Ecto neural progenitor cell (in vitro differentiated cells): ENCODE measurements at regions not wholly inside any gene's neighbourhood (a gene's known extent, or its start where the extent isn't known, plus 50 kb on each side); places are given as distances from the start of the nearest gene placed in this dataset.
"Not testable (repeated sequence)": the region's sequence is repeated elsewhere in the genome, so short reads cannot be mapped to it uniquely, and the experiment has no call there.

Source experiments
- DNase-seq: peaks from one replicate; pipeline ENCODE4 v3.0.0-alpha.2; 2018; ENCODE audit warnings: low spot score

DNA sequence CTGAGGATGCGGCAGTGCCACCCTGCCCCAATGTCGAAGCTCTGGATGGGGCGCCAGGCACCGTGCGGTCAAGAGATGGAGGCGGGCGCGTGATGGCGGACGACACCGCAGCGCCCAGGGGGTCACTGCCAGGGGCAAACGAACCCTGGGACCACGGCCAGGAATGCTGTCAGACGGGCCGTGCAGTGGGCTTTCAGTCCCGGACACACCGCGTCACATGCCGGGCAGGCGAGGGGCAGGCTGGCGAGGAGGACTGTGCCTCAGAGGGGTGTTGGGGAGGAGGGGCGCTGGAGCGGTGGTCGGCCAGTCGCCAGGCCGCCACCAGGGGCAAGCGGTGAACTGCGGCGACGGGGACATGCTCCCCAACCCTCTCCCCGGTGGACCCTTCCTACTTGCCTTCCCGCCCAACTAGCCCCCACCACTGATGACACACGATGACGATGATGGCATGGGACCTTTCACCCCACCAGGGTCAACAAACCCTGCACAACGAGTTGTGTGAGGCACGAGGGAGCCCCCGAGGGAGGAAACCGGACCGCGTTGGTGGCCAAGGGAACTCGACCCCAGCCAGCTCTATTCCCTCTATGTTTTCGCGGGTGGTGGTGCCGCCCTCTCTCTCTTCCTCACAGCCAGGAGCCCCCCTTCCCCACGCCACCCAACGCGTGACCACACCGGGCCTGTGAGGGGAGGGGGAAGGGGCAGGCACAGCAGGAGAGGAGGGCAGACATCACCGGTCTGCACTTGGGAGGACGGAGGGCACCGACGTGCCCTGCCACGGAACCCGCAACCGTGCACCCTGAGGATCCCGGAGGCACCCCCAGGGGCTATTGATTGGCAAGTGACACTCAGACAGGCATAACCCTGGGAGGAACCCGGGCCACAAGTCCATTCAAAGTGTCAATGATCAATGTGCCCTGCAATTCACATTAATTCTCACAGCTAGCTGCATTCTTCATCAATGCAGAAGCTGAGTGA lies 1960.9 kb upstream of the DEFB115 start:
- no peak for DNase-seq

DNA sequence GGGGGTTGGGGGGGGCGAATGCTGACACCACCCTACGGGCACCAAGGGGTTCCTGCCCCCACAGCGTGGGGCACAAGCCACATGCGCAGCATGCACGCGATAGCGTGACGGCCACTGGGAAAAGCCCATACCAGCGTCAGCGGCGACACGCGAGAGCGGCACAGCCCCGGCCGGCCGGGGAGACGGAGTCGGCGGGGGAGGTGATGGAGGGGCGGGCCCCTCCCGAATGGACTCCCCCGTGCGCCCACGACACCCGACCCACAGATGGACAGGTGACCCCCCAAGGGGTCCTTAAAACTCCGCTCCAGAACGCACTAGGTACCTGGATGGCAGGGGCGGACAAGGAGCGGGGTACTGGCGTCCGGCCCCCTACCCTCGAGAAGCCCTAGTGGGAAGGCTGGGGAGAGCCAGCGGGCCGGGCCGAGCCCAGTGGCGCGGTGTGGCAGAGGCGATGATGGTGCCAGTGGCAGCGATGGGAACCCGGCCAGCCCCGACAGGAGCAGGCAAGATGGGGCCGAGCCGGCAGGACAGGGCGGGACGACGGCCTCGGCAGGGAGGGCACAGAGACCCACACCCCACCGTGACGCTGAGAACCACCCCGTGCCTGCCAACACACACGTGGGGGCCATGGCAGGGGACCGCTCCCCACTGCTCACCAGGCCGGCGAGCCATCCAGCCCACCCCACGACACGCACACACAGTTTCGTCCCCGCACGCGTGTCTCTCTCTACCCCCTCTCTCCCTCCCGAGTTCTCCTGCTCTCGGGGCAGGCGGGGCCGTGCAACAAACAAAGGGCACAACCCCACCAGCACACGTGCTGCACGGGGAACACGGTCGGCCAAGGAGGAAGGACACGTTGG lies 1959.8 kb upstream of the DEFB115 start:
- DNase-seq, result no peak

DNA sequence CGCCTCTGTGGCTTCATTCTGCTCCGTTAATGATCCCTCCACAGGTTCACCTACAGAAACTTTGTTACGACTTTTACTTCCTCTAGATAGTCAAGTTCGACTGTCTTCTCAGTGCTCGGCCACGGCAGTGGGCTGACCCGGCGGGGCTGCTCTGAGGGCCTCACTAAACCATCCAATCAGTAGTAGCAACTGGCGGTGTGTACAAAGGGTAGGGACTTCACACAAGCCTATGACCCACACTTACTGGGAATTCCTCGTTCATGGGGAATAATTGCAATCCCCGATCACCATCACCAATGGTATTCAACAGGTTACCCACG lies 1959.2 kb upstream of the DEFB115 start:
- DNase-seq, result no peak

DNA sequence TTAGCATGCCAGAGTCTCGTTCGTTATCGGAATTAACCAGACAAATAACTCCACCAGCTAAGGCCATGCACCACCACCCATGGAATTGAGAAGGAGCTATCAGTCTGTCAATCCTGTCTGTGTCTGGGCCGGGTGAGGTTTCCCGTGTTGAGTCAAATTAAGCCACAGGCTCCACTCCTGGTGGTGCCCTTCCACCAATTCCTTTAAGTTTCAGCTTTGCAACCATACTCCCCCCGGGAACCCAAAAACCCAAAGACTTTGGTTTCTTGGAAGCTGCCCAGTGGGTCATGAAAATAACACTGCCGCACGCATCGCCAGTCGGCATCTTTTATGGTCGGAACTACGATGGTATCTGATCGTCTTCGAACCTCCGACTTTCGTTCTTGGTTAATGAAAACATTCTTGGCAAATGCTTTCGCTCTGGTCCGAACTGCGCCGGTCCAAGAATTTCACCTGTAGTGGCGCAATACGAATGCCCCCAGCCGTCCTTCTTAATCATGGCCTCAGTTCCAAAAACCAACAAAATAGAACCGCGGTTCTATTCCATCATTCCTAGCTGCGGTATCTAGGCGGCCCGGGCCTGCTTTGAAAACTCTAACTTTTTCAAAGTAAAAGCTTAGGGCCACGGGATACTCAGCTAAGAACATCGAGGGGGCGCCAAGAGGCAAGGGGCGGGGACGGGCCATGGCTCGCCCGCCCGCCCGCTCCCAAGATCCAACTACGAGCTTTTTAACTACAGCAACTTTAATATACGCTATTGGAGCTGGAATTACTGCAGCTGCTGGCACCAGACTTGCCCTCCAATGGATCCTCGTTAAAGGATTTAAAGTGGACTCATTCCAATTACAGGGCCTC lies 1958.5 kb upstream of the DEFB115 start:
- no peak for DNase-seq

DNA sequence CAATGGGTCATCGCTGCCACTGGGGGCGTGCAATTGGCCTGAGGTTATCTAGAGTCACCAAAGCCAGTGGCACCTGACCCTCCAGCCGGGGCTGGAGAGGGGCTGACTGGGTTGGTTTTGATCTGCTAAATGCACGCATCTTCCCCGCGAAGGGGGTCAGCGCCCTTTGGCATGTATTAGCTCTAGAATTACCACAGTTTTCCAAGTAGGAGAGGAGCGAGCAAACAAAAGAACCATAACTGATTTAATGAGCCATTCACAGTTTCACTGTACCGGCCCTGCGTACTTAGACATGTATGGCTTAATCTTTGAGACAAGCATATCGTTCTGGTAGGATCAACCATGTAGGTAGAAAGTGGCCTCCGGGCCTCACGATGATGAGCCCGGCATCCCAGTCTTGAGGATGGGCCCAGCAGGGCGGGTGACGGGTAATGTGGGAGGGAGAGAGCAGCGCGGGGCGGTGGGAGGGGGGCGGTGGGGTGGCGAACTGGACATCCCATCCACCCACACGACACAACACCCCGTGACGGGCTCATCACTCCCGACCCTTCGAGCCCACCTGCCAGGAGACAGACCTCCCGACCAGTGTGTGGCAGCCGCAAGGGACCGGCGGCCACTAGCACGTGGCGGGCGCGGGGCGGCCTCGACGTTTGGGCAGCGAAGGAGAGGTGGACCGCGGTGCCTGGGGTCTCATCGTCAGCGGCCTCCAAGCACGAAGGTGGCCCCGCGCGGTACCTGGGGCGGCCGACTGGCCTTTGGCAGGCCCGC lies 1957.5 kb upstream of the DEFB115 start:
- no peak for DNase-seq

DNA sequence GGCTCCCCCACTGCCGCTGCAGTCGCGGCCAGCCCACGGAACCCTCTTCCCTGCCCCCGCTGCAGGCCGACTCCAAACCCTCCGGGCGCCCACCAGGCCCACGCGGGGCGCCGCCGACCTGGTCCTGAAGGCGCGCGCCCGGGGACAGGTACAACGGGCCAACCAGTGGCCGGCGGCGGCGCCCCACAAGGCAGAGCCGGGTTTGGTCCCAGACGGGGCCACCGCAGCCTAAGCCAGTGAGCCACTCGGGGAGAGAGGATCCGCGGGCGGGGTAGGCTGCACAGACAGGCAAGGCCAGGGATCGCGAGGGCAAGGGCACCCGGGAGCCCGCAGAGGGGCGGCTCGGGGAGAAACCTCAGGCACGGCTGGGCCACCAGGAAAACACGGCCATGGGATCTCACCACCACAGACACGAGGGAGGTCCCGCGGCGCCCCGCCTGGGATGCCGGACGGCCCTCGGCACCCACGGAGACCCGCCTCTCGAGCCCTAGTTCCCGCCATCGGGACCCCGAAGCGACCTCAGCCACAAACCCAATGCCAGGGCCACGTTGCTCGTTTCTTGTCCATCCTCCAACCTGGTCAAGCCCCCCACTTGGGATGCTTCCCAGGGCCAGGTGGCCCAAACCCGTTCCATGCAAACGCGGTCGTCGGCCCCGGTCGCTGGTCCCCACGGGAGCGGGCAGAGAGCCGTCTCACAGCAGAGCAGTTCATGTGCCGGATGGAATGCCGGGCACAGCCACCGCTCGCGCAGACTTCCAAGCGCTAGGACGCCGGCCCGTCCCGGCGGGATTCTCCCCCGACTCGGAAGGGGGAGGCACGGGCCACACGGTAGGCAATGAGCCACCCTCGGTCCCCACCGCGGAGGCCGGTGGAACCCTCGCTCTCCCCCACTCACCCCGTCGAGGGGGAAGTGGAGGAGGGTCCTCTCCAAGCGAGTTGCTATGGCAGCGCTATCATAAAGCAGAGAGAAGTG lies 1956.6 kb upstream of the DEFB115 start:
- DNase-seq, result no peak

DNA sequence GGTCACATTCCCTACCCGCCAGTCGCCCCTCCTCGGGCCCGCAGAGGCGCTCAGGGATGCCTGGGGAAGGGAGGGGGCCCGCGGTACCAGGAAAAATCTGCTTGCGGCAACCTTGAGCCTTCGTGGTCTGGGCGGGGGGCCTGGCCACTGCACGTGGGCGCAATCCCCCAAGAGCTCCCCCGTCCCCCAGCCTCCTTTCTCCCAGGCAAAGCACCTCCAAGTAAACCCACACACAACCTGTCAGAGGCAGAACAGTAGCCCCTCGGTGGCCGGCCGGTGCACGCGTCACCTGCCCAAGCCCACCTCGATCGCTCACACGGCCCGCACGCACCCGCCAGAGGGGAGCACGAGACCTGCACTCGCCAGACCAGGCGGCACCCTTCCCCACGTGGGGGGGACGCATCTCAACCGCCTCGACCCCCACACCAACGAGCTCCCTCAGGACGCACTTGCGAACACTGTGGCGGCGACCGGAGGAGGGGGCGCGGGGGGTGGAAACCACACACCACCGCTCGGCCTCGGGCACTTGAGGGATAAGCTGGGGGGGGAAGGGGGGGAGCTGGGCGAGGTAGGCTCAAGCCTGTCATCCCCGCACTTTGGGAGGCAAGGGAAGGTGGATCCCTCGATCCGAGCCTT lies 1955.7 kb upstream of the DEFB115 start:
- DNase-seq, result no peak

DNA sequence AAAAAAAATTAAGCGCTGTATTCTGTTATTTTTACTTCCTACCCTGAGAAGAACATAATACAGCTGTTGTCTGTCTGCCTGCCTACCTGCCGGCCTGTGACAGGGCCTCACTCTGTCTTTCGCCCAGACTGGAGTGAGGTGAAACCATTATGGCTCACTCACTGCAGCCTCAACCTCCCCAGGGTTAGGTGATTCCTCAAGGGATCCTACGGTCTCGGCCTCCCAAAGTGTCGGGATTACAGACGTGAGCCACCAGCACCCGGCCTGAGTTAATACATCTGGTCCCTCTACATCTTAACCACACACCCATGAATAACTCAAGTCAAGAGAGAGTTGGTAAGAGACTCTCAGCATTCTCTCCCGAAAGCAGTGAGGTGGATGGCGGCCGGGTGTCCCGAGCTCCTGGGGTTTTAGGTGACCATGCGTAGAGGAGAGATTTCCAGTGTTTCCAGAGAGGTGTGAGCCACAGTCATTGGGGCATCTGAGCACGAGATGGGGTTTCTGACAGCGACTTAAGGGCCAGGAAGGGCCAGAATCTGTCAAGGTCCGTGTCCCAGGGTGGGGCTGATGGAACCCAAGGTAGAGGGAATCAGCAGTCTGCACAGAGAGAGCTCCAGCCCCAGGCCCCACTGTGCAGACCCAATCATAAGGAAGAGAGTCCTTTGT lies 1954.4 kb upstream of the DEFB115 start:
- DNase-seq, result no peak

DNA sequence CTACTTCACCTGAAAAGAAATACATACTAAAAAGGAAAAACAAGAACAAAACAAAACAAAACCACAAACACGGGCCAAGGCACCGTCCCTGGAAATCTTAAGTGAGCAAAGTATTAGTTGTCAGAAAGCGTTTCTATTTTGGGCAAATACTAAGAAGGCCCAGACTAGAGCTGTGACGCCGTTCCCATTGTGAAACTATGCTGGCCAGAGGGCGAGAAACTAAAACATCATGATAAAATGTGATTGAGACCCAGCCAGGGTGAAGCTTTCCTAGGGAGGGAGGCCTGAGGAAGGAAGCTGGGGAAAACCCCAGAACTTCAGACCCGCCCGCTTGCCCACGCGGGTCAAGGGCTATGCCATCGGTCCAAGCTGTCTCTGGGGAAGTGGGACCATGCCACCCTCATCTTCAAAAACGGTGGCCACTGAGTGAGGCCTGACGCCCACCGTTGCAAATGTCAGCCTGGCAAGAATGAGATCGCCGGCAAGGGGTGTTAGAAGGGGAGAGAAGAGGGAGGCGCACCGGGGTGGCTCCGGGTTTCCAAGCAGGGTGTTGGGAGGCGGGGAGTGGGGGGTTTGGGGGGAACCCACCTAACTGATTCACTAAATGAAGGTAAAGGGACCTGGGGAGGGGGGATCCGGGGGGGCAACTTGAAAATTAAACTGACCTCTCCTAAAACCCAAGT lies 1950.9 kb upstream of the DEFB115 start:
- DNase-seq, result no peak

DNA sequence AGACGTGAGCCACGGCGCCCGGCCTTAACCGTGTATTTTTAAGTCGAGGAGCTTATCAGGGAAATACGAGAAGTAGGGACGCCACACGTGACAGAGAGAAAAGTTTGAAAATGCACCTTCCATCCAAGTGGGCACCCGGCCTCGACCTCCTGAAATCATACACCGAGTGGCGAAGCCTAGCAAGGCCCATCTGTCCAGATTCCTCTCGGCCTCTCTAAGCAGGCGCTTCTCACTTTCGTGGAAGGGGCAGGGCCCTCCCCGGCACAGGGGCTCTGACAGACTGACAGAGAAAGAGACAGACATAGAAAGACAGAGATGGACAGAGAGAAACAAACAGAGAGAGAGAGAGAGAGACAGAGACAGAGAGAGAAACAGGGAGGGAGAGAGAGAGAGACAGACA lies 1950.0 kb upstream of the DEFB115 start:
- not testable (repeated sequence) for DNase-seq

DNA sequence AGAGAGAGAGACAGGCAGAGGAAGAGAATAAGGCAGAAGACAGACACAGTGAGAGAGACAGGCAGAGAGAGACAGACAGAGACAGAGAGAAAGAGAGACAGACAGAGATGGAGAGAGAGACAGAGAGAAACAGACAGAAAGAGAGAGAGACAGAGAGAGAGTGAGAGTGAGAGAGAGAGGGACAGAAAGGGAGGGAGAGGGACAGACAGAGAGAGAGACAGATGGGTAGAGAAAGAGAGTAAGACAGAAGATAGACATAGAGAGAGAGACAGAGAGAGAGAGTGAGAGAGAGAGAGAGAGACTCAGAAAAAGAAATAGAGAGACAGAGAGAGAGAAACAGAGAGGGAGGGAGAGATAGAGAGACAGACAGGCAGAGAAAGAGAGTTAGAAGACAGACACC lies 1948.5 kb upstream of the DEFB115 start:
- DNase-seq, result not testable (repeated sequence)

DNA sequence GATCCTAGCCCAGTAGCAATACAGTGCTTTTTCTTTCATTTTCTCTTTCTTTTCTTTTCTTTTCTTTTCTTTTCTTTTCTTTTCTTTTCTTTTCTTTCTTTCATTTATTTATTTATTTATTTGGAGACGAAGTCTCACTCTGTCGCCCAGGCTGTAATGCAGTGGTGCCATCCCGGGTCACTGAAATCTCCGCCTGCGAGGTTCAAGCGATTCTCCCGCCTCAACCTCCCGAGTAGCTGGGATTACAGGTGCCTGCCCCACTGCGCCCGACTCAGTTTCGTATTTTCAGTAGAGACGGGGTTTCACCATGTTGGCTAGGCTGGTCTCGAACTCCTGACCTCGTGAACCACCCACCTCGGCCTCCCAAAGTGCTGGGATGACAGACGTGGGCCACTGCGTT lies 1948.0 kb upstream of the DEFB115 start:
- DNase-seq, result not testable (repeated sequence)

DNA sequence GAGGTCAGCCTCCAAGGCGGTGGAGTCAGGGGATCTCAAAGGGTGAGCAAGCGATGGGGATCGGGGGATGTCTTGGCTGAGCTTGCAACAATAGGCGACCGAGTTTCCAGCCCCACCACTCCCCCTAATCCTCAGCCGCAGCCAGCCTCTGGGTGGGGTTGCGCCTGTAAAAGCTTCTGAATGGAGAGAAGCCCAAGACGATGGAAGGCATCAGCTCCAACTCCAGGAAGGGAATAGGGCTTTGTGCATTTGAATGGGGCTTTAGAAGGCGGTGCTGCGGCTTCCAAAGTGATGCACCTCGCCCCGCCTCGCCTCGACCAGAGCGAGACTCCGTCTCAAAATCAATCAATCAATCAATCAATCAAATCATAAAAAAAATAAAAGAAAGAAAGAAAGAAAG lies 1946.4 kb upstream of the DEFB115 start:
- not testable (repeated sequence) for DNase-seq

DNA sequence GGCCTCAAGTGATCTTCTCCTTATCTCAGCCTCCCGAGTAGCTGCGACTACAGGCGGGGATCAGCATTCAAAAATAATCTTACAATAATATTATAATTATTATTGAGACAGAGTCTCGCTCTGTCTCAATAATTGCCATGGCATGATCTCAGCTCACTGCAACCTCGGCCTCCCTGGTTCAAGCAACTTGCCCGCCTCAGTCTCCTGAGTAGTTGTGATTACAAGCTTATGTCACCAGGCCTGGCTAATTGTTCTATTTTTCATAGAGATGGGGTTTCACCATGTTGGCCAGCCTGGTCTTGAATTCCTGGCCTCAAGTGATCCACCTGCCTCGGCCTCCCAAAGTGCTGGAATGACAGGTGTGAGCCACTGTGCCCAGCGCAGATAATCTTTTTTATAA lies 1944.8 kb upstream of the DEFB115 start:
- DNase-seq, result not testable (repeated sequence)

DNA sequence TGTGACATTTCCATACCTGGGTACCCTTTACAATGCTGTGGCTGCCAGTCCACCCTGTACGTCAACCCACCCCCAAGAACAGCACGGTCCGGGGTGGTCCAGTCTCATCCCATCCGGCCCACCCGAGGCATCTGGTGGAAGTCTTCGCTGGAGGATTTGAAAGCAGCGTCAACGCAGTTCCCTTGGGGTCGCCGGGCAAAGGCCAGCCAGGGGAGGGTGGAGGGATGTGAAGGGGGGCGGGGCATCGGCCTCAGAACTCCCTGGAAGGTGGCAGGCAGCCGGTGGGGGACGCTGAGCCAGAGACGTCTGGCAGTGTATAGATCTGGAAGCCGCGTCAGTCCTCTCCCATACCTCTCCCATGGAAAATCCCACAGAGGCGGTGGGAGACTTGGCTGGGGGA lies 1944.0 kb upstream of the DEFB115 start:
- no peak for DNase-seq

DNA sequence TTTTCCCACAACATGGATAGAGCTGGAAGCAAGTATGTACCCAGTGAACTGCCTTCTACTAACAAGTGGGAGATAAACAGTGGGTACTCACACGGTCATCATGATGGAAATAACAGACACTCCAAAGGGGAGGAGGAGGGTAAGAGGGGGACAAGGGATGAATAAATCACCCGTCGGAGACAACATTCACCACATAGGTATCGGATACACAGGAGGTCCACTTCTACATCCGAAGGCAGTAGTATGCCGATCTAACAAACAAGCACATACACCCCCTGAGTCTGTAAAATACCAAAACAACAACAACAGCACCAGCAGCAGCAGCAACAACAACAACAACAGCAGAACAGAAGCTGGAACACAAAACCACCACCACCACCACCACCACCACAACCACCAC lies 1943.2 kb upstream of the DEFB115 start:
- no peak for DNase-seq

DNA sequence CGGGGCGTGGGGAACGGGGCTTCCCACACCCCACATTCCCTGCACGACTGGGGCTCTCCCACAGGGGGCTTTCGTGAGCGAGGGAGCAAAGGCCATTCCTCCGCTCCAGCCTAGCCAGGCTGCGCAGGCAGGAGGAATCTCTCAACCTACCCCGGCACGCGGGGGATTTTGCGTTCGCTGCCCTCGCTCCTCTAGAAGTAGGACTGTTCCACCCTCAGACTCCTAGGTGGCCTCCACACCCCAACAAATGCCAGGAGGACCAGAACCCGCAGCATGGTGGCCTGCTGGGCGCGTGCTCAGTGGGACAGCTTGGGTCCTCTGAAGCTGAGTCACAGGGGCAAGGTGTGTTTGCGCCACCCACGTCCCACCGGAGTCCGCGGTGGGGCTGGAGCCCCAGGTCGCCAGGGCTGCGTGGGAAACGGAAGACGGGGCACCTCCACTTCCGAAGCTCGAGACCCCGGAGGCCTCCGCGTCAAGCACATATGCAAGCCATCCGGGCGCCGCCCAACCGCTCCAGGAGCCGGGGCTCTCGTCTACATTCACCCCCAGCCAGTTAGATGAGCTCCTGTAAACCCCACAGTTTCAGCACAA lies 1938.5 kb upstream of the DEFB115 start:
- DNase-seq, result no peak

DNA sequence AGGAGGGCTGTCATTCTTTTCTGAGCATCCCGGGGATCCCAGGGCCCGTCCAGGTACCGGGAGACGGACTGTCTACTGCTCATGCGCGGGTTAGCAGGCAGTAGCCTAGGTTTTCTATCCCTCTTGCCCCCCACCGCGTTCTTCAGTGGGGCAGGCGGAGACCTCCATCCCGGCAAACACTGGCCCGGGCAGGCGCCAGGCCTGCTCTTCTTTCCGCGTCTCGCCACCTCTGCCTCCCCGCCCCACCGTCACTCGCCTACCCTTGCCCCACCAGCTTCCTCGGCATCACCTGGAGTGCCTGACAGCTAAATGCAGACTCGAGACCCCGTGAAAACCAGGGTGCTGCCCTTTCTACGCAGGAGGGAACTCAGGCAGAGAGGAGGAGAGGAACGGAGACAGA lies 1937.7 kb upstream of the DEFB115 start:
- DNase-seq, result no peak
